Transverse colon (tissue), 4 donors: ENCODE measurements at regions not wholly inside any gene's neighbourhood (a gene's known extent, or its start where the extent isn't known, plus 50 kb on each side); places are given as distances from the start of the nearest gene placed in this dataset.

Experiments used
- DNase-seq: peaks from one replicate; pipeline ENCODE4 v3.0.0-alpha.2; 2019
- H3K27ac ChIP-seq, 4 donors: fragments of 200-600 bp; sonication (generic); 2 replicates each; pipeline ENCODE4 v1.5.1; 2016 to 2018; ENCODE audit warnings: inconsistent platforms in 4 of 4
- H3K27me3 ChIP-seq: fragments of 200-600 bp; sonication (generic); 2 replicates; pipeline ENCODE4 v1.5.1; 2017; ENCODE audit warnings: inconsistent platforms
- H3K36me3 ChIP-seq, 4 donors: fragments of 200-600 bp; sonication (generic); 2 replicates each; pipeline ENCODE4 v1.5.1; 2017 to 2019; ENCODE audit warnings: inconsistent platforms in 4 of 4
- H3K4me1 ChIP-seq, 4 donors: fragments of 200-600 bp; sonication (generic); 2 replicates each; pipeline ENCODE4 v1.5.1; 2017 to 2020; ENCODE audit warnings: inconsistent platforms in 4 of 4
- H3K4me3 ChIP-seq, 4 donors: fragments of 200-600 bp; sonication (generic); 1 replicate in 1 of 4; 2 replicates in 3 of 4; pipeline versions ENCODE4 v1.5.1 to v1.6.1; 2017 to 2019; ENCODE audit warnings: inconsistent platforms in 4 of 4
- H3K9me3 ChIP-seq, 2 donors: fragments of 200-600 bp; sonication (generic); 2 replicates each; pipeline ENCODE4 v1.5.1; 2017 to 2019; ENCODE audit warnings: inconsistent platforms in 2 of 2
- EP300 ChIP-seq: sonication (generic); formaldehyde crosslinking; IDR thresholded peaks from one replicate; pipeline ENCODE4 v1.6.1; 2017; ENCODE audit warnings: antibody characterized with exemption, low read depth
- POLR2A ChIP-seq: fragments of 450-650 bp; IDR thresholded peaks from one replicate; pipeline ENCODE4 v1.6.1; 2016; ENCODE audit warnings: antibody characterized with exemption, mild to moderate bottlenecking, moderate library complexity
- POLR2AphosphoS5 ChIP-seq, 3 donors: sonication (generic); formaldehyde crosslinking; IDR thresholded peaks; one replicate each; pipeline ENCODE4 v1.6.1; 2016; ENCODE audit warnings: antibody characterized with exemption in 3 of 3
- WGBS, 2 donors: methylation state at CpG; one replicate each; pipeline ENCODE4 v1.1.5; 2018; ENCODE audit warnings: low coverage in 1 of 2; 5-methylcytosine and 5-hydroxymethylcytosine counted together
- in situ Hi-C, 4 donors: fragments of 200-750 bp; cut with MboI; loops; one replicate each; pipeline versions ENCODE4 v1.15.0 to v1.15.1; 2017; ENCODE audit warnings: low sequenced_read_pairs in 3 of 4, low pct_ligation_motif_present in 1 of 4, low pct_unique_long_range_greater_than_20kb in 1 of 4
- intact Hi-C: fragments of 100-400 bp; cut with DNase I; formaldehyde crosslinking; loops from one replicate; pipeline ENCODE4 v1.15.1; 2023; ENCODE audit warnings: low total_unique reads
- TF ChIP-seq, protein P1 (sequence below), 5 experiments: fragments of 200-600 bp in 3 of 5; fragments of 450-650 bp in 2 of 5; sonication (generic) in 3 of 5; IDR thresholded peaks; 1 replicate in 2 of 5; 2 replicates in 3 of 5; pipeline ENCODE4 v1.5.1; 2016 to 2017; ENCODE audit warnings: antibody characterized with exemption in 5 of 5, inconsistent platforms in 3 of 5, mild to moderate bottlenecking in 2 of 5, moderate library complexity in 1 of 5

DNA sequence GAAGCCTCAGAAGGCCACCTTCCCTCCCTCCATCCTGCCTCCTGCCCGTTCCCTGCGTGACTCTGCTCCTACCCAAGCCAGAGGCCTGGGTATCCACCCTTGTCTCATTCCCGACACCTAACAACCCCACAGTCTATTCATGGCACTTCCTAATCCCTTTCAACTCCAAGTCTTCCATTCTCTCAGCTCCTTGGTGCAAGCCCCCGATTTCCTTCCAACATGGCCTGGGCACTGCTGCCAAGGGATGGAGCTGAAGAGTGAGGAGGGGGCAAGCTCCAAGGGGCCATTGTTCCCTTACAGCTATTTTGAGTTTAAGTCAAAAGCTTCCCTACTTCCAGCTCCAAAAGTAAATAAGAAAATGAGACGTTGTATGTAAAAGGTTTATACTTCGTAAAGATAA lies 84.8 kb upstream of the ASB18 start:
- no peak overlapping the region for H3K4me3 ChIP-seq
- intact Hi-C loops (no loop called here), in situ Hi-C loops (loop anchor here in 1 of 4 donors (5.0 kb wide), 1 partner anchor 723 kb away; no protein-coding TSS in a partner anchor)
- 91 to 92% methylated on average over 4 to 6 of the region's 6 CpGs for WGBS, 2 donors
- no peaks in the 10 kb centered on the region for H3K4me1 ChIP-seq
- no peaks in the 10 kb centered on the region for H3K36me3 ChIP-seq
- no peak for DNase-seq
- no peaks in the 10 kb centered on the region for H3K27me3 ChIP-seq
- no peak for TF ChIP-seq EP300
- no peak for TF ChIP-seq POLR2A
- TF ChIP-seq POLR2AphosphoS5 (IDR thresholded peaks at IDR 0.05), result no peak
- TF ChIP-seq, protein P1, sequence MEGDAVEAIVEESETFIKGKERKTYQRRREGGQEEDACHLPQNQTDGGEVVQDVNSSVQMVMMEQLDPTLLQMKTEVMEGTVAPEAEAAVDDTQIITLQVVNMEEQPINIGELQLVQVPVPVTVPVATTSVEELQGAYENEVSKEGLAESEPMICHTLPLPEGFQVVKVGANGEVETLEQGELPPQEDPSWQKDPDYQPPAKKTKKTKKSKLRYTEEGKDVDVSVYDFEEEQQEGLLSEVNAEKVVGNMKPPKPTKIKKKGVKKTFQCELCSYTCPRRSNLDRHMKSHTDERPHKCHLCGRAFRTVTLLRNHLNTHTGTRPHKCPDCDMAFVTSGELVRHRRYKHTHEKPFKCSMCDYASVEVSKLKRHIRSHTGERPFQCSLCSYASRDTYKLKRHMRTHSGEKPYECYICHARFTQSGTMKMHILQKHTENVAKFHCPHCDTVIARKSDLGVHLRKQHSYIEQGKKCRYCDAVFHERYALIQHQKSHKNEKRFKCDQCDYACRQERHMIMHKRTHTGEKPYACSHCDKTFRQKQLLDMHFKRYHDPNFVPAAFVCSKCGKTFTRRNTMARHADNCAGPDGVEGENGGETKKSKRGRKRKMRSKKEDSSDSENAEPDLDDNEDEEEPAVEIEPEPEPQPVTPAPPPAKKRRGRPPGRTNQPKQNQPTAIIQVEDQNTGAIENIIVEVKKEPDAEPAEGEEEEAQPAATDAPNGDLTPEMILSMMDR (IDR thresholded peaks at IDR 0.05), result no peak
- H3K9me3 ChIP-seq, result no peaks in the 10 kb centered on the region
- H3K27ac ChIP-seq, result no peak overlapping the region

DNA sequence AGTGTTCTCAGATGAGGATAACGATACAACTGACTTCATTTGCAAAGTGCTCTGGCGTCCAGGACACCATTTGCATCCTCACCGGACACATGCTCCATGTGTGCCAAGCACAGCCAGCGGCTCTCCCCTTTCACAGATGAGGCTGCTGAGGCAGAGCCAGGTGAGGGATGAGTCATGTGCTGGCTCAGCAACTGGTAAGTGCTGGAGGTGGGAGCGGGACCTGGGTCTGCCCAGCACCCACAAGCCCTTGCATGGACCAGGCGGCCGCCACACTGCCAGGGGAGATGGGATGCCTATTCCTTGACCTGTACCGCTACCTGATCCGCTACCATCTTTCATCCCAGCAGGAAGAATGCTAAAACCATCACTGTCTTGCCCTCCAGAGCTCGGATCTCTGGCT lies 86.2 kb upstream of the ASB18 start:
- H3K9me3 ChIP-seq, result no peaks in the 10 kb centered on the region
- no peak for DNase-seq
- TF ChIP-seq, protein P1 (IDR thresholded peaks at IDR 0.05), result no peak
- TF ChIP-seq POLR2A, result no peak
- no peak for TF ChIP-seq POLR2AphosphoS5 (IDR thresholded peaks at IDR 0.05)
- no peak for TF ChIP-seq EP300
- WGBS, 2 donors, result 78% methylated on average over 10 of the region's 10 CpGs; no CpG with 5 or more reads in 1 of the 2 donors
- H3K36me3 ChIP-seq, result no peaks in the 10 kb centered on the region
- H3K27ac ChIP-seq, result no peak overlapping the region
- no peaks in the 10 kb centered on the region for H3K27me3 ChIP-seq
- no peaks in the 10 kb centered on the region for H3K4me1 ChIP-seq
- in situ Hi-C loops (loop anchor here in 2 of 4 donors (5.0 to 10.0 kb wide), 2 partner anchors 704 to 722 kb away; no protein-coding TSS in a partner anchor), intact Hi-C loops (loop anchor here (5.0 kb wide), 1 partner anchor 712 kb away; no protein-coding TSS in a partner anchor)
- no peak overlapping the region for H3K4me3 ChIP-seq

DNA sequence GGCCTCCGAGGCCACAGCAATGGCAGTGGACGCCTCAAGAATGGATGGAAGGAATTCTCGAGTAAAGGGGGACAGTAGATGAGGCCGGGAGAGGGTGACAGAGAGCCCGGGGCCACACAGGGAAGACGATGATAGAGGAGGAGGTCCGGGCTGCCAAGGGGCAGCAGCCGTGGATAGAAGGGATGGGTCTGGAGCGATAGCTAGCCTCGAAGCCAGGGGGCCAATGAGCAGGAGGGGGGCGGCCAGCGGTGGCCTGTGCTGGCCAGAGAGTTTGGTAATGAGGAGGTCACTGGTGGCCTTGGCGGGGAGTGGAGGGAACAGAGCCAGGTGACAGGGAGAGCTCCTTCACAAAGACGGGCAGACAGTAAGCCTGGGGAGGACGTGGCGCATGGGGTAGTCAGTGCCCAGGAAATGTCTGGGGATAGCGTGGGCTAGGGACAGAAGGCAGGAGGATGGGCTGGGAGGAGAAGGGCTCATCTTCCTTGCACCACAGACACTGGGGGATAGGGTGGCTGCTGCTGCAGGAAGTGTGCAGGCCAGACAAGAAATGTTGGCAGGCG lies 87.8 kb upstream of the ASB18 start:
- DNase-seq, result no peak
- Histone ChIP-seq H3K9me3 (no peaks in the 10 kb centered on the region), H3K4me1 (no peaks in the 10 kb centered on the region), H3K36me3 (no peaks in the 10 kb centered on the region), H3K27me3 (no peaks in the 10 kb centered on the region), H3K27ac (no peak overlapping the region), H3K4me3 (no peak overlapping the region)
- in situ Hi-C loops, result loop anchor here in 2 of 4 donors (5.0 to 10.0 kb wide), 2 partner anchors 703 to 720 kb away; no protein-coding TSS in a partner anchor
- WGBS, 2 donors, result 79 to 81% methylated on average over 13 to 18 of the region's 18 CpGs
- no peak for TF ChIP-seq EP300
- no peak for TF ChIP-seq POLR2A
- no peak for TF ChIP-seq POLR2AphosphoS5 (IDR thresholded peaks at IDR 0.05)
- TF ChIP-seq, protein P1 (IDR thresholded peaks at IDR 0.05), result no peak
- intact Hi-C loops, result loop anchor here (5.0 kb wide), 1 partner anchor 710 kb away; no protein-coding TSS in a partner anchor

DNA sequence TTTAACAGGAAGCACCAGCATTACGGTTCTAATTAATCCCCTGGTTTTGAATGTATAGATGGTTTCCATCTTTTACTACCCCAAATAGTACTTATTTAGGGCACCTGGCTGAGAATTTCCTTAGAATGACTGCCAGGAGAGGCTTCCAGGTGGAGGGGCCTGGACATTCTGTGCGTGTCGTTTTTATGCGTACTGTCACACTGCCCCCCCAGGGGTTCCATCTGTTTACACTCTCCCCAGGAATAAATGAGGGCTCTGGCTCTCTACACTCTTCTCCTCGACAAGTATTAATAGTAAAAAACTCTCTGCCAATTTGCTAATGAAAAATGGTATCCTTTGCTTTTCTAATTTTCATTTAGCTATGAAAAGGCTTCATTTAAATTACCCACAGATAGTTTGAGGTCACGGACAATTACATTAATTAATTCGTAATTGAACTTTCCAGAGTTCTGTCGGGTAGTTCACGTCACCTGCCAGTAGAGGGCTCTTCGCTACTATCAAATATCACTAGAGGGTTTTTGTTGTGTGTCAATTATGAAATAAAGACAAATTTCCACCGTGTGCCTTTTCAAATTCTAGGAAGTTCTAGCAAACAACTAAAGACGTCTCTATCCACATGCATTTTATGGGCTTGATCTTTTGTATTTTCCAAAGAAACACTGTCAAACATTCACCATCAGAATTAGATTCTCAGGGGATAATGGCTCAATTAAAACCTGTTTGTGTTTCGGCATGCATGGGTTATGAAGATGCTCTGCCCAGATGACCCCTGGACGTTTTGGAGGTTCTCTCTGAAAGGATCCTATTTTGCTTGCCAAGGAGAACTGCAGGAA lies 88.8 kb upstream of the ASB18 start:
- intact Hi-C loops (loop anchor here (5.0 kb wide), 1 partner anchor 709 kb away; no protein-coding TSS in a partner anchor), in situ Hi-C loops (loop anchor here in 2 of 4 donors (5.0 to 10.0 kb wide), 2 partner anchors 702 to 719 kb away; no protein-coding TSS in a partner anchor)
- Histone ChIP-seq H3K36me3 (no peaks in the 10 kb centered on the region), H3K4me1 (no peaks in the 10 kb centered on the region), H3K27ac (no peak overlapping the region), H3K4me3 (no peak overlapping the region), H3K9me3 (no peaks in the 10 kb centered on the region), H3K27me3 (no peaks in the 10 kb centered on the region)
- TF ChIP-seq, protein P1 (IDR thresholded peaks at IDR 0.05), result peak; percentile 69 to 92 (median 81)
- TF ChIP-seq POLR2AphosphoS5 (IDR thresholded peaks at IDR 0.05), result no peak
- 13 to 21% methylated on average over 11 to 14 of the region's 14 CpGs for WGBS, 2 donors
- DNase-seq, result no peak
